GM18907 (cell line): ENCODE measurements at regions not wholly inside any gene's neighbourhood (a gene's known extent, or its start where the extent isn't known, plus 50 kb on each side); places are given as distances from the start of the nearest gene placed in this dataset.
"Not testable (repeated sequence)": the region's sequence is repeated elsewhere in the genome, so short reads cannot be mapped to it uniquely, and the experiment has no call there.

Experiments
- ATAC-seq: cut with Tn5 transposase; IDR thresholded peaks from one replicate; pipeline ENCODE4 v1.9.1; 2021; ENCODE audit warnings: mild to moderate bottlenecking, moderate library complexity; ENCODE audit not compliant: unreplicated experiment

DNA sequence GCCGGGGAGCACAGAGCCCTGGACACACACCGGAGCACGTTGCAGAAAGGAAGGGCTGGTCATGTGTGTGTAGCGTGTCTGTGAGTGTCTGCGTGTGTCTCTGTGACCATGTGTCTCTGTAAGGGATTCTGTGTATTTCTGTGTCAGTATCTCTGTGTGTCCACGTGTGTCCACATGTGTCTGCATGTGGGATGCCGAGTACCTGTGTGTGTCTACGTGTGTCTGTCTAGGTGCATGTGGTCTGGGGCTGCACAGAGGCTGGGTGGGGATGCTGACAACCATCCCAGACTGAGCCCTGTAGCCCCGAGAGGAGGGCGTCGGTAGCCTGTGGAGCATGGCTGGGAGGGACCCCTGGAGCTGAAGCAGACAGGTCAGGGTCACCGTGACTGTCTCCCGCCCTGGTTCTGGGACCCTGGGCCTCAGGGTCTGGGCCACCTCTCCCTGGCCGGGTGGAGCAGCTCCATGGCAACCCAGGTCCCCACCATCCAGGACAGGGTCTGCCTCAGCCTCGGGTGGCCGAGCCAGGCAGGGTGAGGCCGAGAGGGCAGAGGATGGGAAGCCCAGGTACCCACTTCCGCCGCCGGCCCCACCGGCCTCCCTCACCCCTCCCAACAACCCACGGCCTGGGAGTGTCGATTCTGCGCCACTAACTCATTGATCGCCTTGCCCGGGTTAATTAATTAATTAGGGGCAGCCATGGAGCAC is 122.7 kb downstream of the FAM53A start:
- ATAC-seq = no peak

DNA sequence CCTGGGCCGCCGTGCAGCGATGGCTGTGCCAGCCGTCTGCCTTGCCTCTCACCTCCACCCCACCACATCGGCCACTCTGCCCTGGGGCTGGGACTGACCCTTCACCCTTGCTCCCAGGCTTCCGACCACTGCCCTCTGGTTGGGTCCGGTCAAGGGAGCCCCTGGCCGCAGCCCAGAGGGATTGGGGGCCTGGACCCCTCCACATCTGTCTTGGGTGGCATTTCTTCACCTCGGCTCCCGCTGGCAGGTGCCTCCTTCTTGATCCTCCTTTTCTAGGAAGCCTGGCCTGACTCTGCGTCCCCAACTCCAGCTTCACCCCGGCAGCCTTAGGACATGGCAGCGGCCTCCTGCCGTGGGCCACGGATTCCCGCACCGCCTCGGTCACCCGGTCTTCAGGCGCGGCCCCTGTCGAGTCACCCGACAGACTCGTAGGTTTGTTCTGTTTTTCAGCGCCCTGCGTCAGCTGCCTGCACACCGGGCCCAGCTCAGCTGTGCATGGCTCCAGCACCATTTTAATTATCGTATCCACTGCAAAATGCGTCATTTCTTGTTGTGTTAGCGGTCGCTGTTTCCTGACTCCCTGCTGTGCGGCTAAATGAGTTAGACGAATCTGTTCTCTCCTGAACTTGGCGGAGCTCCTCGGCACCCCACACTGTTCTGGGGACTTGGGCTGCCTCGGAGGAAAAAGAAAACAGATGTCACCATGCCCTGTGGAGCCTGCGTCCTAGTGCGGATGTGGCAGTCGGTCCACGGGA is 124.0 kb downstream of the FAM53A start:
- ATAC-seq = no peak

DNA sequence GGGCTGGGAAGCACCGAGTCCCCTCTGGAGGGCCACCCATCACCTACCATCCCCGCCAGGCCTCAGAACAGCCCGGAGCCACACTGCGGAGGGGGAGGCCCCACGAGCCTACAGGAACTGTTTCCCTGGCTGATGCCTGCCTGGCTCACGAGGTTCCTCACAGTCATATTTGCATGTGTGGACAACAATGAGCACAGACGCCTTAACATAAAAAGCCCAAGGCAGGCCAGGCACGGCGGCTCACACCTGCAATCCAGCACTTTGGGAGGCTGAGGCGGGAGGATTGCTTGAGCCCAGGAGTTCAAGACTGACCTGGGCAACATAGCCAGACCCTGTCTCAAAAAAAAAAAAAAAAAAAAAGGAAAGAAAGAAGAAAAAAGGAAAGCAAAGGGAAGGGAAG is 125.9 kb downstream of the FAM53A start:
- no peak for ATAC-seq

DNA sequence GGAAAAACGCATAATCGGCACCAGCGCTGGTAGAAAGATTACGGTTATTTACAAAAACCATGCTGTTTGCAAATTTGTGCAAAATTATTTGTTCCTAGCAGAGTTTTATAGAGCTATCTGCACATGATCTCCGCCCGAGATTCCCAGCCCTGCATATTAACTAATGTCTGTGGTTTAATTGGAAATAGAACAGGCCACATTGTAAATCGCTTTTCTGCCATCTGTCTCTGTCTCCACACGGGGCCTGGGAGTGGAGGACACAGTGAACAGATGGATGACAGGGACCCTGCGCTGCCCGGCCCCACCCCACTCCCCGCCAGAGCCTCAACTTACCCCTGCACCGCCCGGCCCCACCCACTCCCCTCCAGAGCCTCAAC is 126.9 kb downstream of the FAM53A start:
- ATAC-seq = no peak

DNA sequence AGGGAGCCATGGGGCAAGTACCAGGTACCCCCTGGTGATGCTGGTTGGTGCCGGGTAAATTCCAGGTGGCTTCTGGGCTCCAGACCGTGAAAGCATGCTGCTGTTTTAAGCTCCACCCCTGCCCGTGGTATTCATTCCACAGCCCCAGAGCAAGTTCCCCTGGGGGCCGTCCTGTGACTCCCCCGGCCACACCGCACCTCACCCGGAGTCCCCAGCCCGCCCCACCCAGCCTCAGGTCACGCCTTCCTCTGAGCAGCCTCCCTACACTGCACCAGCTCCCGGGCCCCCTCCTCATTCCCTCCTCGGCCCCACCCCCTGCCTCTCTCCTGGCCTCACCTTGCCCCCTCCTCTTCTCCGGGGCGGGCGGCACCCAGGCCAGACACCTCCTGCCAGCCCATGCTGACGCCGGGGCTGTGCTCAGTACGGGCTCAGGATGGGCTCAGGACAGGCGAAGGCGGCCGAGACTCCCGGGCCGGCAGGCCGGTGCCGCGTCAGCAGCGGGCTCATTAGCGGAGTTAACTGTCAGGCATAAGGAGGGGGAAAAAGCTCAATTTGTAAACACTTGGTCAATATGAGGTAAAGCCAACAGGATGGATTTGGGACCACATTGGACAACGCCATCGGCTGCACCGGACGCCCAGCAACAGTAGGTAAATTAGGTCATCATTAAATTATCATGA is 127.4 kb downstream of the FAM53A start:
- ATAC-seq = no peak

DNA sequence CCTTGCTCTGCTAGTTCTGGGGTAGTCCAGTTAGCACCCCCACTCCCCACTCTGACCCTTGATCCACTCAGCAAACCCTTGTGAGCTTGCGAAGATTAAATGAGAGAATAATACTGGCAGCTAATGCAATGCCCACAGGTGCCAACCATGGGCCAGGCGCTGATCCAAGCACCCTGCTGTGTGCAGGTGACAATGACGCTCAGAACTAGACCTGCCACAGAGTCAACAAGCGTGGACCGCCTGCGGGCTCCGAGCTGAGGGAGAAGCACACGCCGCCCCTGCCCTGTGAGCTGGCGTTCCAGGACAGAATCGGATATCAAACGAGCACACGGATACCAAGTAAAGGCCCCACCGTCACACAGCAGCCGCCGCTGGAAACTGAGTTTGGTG is 129.2 kb downstream of the FAM53A start:
- no peak for ATAC-seq

DNA sequence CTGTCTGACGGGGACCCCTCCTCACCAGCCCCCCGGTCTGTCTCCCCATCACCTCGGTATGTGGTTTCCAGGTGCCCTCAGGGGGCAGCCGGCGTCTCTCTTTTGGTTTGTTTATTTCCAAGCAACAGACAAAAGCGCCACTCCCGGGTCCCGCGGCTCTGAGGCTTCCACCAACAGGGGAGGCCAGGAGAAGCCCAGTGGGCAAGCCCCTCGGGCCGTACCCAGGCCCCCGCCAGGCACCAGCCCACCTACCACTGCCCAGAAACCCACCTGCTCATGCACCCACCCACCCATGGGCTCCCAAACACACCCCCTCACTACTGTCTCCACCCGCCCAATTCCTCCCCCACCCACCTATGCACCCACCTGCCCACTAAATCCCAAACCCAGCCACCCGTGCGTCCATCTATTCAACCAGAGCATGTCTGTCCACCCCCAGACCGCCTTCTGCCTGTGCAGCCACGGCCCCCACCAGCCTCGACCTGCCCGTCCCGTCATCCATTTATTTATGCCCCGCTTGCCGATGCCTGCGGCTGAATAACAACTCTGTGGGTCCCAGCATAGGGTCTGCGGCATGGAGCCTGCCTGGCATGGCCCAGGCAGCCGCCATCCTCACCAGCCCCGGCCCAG is 129.8 kb downstream of the FAM53A start:
- no peak for ATAC-seq

DNA sequence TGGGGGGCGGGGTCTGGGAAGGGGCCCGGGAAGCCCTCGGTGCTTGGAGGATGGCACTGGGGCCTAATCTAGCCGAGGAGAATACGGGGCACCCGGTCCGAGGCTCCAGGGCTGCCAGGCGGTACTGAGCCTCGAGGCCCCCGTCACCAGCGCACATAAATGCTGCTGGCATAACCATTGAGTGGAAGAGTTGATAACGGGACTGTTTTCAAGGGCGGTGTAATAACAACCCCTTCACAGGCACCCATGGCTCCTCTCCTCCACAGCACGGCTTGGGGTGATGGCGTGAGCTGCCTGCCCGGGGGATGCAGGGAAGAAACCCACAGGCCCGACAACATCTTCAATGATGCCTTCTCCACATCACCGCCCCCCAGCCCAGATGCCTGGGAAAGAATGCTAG is 130.7 kb downstream of the FAM53A start:
- ATAC-seq = no peak

DNA sequence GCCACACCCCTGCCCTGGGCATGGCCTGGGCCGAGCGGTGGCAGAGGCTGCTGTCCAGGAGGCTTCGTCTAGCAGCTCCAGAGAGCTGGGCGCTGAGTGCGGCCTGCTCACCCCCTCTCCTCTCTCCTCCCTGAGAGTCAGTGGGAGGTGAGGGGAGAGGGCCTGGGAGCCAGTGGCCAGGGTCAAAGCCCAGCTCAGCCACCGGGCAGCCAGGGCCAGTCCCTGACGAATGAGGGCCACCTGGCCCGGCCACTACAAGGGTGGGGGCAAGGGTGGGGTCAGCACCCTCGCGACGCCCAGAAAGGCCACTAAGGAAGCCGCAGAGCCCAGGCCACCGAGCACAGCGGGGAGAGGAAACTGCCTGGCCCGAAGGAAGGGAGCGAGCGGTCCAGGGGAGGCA is 131.7 kb downstream of the FAM53A start:
- no peak for ATAC-seq

DNA sequence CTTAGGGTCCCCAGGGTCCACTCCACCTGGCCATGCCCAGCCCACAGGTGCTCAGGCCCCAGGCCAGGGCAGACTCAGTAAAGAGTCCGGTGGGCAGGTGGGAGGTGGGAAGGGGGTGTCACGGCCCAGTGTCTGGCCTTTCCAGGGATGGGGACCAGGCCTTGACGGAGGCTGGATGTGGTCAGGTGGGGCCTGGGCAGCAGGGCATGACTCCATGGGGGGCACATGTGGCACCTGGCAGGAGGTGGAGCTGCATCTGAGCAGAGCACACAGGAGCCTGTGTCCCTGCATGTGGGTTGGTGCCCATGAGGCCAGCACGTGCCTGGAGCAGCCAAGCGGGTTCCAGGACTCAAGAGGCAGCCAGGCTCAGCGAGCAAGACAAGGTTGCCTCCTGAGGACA is 132.9 kb downstream of the FAM53A start:
- ATAC-seq = no peak

DNA sequence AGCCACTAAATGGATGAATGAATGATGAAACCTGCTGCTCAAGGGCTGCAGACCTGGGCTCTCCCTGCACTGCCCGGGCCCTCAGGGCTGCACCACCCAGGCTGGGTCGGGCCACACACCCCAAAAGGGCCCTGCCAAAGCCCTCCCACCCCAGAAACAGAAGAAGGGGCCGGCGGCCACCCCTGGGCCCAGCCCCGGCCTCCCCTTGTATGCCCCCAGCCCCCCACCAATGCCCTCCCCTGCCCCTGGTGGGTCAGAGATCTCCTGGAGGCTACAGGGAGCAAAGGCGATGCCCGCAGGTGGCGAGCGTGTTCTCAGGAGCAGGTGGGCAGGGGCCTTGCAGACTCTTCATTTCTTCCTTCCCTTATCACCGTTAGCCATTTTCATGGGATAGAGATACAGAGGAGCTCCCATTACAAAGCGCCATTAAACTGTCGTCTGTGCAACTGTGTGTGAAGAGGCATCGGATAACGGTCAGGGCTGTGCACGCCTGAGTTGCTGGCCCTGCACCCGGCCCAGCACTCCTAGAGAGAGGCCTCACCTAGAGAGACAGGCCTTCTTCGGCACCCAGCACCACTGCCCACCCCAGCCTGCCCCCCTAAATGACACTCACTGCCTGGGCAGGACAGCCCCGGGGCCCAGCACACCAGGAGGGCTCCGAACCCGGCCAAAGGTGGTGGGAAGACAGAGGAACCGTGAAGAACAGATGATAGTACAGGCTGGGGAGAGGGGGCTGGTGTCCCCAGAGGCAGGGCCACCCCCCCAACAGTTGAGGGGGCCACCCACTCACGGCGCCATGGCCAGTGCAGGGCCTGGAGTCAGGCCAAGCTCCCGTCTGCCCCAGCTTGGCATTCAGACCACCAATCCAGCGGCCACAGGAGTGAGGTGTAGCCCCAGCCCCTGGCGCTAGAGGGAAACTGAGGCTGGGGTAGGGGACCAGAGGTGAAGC is 133.7 kb downstream of the FAM53A start:
- ATAC-seq = no peak

DNA sequence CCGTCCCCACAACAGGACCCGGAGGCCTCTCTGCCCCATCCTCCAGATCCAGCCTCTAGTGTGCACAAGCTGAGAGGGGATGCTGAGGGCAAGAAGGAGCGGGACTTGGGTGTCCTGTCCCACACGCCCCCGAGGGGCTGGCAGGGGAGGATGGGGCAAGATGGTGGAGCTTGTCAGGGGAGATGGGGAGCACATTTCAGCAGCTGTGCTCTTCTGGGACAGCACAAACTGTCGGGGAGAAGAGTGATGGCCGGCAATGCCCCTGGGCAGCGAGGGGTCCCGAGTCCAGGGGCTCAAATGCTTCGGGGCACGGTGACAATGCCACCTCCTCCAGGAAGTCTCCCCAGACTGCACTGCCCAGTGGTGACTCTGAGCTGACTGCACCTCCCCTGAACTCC is 134.5 kb downstream of the FAM53A start:
- no peak for ATAC-seq

DNA sequence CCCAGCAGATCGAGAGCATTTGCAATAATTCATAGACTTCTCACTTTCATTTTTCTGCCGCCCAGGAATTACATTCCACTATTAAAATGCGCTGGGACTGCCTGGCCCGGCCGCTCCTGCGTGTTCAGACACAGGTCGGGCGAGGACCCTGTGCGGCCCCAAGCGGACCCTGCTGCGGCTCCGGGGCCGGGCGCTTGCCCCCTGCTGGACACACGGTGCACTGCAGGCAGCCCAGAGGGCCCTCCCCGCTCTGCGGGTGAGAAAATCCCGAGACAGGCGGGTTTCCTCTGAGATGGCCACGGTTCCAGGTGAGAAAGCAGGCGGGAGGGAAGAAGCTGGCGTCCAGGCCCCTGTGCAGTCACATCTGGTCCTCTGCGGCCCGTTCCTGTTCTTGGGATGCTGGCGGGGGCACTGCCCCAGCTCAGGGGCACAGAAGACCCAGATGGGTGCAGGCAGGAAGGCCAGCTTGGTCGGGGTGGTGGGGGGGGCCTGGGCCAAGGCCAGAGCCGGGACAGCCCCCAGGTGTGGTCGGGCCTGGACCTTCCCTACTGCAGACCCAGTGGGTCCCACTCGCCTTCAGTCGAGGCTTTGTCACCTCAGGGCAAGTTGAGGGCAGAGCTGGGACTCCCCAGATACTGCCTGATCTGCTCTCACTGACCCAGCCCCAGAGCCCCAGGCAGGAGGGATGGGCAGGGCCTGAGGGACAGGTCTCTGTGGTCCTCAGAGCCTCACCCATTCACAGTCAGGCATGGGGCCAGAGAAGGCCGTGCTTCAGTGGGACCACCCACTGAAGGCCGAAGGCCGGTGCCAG is 135.1 kb downstream of the FAM53A start:
- not testable (repeated sequence) for ATAC-seq

DNA sequence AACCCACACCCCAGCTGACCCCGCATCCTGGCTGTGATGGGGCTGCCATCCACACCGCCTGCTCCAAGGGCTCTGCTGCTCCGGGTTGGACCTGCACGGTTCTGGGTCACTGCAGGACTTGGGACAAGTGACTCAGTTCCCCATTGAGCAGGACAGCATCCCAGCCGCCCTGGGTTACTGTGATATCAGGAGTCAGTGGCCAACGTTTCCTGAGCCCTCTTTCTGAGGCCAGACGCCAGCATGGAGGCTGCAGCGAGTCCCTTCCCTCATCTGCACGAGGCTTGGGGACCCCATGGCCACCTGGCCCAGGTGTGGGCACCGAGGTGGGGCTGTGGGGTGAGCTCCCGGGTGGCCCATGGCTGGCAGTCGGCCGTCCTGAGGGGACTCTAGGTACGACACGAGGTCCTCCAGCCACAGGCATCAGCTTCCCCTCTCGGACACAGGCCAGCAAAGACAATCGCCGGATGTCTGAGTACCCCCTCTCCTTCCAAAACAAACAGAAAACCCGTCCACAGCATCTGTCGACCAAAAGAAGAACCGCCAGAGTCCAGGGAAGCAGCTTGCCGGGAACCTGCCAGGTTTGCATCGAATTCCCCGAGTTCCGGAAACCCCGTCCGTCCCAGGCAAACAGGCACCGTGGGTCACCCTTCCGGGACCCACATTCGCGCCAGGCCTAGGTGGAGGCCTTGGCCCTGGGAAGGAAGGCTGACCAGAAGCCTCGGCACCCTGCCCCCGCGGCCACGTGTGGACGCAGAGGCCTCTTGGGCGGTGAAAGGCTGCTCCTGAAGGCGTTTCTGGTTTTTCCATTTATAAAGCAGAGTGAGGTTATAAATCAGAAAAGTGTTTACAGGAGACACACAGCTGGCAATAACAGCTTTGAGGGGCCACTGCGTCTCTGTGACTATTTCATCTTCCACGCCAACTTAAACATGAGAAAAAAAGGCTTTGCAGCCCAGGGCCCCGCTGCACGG is 136.0 kb downstream of the FAM53A start:
- ATAC-seq = no peak

DNA sequence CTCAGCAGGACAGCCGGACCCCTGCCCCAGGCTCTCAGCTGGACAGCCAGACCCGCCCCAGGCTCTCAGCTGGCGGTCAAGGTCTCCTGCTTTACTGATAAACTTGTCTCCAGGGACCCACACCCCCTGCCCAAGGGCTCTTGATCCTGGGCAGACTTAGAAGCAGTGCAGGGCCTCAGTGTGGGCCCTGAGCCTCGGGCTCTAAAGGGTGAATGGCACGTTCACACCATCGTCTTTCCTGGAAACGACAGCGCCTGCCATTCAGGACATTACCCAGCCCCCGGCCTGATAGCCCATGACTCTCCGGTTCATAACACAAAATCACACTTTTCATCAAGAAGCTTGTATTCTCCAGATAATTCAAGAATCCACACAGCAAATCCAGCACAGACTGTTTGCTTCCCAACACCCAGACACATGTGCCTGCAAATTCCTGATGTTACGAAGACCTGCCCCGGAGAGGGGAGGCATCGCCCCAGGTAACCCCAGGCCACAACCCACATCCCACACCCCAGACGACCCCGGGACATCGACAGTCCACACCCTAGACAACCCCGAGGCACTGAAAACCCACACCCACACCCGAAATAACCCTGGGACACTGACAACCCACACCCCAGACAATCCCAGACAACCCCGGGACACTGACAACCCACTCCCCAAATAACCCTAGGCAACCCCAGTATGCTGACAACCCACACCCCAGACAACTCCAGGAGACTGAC is 136.8 kb downstream of the FAM53A start:
- no peak for ATAC-seq

DNA sequence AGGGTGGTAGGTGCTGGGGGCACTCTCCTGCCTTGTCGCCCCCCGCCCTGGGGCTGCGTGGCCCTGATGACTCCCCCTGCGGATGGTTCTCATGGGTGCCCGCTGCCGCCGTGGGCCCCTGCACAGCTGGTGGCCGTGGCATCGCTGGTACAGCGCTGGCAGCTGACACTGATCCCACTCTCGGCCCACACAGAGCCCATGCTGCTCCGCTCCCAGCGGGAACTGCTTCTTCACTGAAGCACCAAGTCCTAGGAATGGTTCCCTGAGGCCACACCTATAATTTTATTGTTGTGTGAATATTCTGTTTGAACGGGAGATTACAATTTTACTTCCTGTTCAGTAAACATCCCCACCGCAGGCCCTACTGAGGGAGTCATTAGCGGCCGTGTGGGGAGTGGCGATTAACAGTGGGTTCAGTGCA is 138.6 kb upstream of the NKX1-1 start:
- no peak for ATAC-seq

DNA sequence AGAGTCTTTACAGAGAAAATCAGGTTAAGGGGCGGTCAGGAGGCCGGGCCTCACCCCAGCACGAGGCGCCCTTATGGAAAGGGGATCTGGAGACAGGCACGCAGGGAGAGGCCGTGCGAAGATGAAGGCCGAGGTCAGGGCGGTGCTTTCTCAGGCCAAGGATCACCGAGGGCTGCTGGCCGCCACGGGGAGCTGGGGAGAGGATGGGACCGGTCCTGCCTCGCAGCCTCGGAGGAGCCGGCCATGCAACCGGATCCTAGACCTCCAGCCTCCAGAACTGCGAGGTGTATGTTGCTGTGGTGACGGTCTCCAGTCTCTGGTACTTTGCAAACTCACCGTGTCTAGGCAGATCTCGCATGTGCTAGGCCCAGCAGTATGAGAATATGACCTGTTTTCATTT is 138.2 kb upstream of the NKX1-1 start:
- not testable (repeated sequence) for ATAC-seq

DNA sequence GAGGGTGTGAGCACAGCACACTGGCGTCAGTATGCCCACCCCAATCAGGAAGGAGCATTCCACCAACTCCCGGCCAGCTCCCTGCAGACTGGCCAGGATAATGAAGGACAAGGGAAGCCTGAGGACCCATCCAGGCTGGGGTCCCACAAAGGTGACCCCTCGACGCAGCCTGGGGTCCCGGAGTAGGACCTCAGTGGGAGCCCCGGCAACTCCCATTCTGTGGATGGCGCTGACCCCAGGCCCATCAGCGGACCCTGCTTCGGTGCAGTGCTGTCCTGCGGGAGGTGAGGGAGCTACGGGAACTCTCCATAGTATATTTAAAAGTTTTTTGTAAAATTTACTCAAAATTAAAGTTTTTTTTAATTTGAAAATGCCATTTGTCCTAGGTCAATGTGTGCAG is 137.7 kb upstream of the NKX1-1 start:
- no peak for ATAC-seq
